ENCODE measurements at regions not wholly inside any gene's neighbourhood (a gene's known extent, or its start where the extent isn't known, plus 50 kb on each side); places are given as distances from the start of the nearest gene placed in this dataset.
A peak's percentile ranks its signal among the peaks of the same experiment; 100 is the strongest.

DNA sequence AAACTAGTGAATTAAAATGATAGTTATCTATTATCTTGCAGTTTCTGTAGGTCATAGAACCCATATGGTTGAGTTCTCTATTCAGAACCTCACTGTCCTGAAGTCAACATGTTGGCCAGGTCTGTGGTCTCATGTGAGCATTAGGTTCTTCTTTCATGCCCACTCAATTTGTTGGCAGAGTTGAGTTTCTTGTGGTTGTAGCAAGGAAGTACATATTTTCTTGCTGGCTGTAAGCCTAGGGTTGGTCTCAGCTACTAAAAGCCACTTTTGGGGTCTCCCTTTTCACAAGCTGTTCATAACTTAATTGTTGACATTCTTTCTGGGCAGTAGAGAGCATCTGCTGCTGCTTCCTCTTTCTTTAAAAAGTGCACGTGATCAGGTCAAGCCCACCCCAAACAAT is 1165.1 kb upstream of the NCAM2 start:
- peak; percentile 14 for DNase-seq (ENCODE audit: low read depth)
- H3K4me3 ChIP-seq (ENCODE audit: low read depth, low read length), result no peak overlapping the region
- TF ChIP-seq, protein P1, sequence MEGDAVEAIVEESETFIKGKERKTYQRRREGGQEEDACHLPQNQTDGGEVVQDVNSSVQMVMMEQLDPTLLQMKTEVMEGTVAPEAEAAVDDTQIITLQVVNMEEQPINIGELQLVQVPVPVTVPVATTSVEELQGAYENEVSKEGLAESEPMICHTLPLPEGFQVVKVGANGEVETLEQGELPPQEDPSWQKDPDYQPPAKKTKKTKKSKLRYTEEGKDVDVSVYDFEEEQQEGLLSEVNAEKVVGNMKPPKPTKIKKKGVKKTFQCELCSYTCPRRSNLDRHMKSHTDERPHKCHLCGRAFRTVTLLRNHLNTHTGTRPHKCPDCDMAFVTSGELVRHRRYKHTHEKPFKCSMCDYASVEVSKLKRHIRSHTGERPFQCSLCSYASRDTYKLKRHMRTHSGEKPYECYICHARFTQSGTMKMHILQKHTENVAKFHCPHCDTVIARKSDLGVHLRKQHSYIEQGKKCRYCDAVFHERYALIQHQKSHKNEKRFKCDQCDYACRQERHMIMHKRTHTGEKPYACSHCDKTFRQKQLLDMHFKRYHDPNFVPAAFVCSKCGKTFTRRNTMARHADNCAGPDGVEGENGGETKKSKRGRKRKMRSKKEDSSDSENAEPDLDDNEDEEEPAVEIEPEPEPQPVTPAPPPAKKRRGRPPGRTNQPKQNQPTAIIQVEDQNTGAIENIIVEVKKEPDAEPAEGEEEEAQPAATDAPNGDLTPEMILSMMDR (conservative IDR thresholded peaks at IDR 0.05; ENCODE audit: low read depth, low read length), result no peak

DNA sequence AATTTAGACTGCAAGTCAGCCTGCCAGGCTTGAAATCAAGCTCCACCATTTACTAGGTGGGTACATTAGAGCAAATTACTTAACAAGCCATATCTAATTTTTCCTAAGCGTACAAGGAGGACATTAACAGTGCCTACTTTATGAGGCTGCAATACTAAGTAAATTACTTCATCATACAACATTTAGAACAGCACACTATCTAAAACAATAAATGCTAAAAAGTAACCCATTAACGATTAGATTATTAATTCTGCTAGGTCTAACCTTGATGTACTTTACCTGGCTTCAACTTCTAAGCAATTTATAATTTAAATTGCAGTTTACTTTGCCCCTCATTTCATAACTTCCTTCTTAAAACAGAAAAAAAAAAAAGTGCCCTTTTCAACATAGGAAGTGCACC is 1155.6 kb upstream of the NCAM2 start:
- DNase-seq (ENCODE audit: low read depth), result no peak
- TF ChIP-seq, protein P1 (conservative IDR thresholded peaks at IDR 0.05; ENCODE audit: low read depth, low read length), result no peak
- no peak overlapping the region for H3K4me3 ChIP-seq (ENCODE audit: low read depth, low read length)

DNA sequence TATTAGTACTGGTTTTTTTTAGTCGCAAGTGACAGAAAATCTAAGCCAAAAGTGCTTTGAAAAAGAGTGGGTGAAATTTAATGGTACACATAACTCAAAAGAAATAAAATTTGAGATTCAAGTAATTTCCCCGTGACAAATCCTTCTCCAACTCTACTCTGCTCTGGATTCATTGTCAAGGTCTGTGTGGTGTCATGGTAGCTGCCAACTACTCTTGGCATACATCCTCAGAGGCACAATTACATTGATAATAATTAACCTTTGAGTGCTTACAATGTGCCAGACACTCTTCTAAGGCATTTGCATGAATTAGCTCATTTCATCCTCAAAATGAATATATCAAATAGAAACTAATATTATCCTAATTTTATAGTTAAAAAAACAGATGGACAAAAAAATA is 1153.9 kb upstream of the NCAM2 start:
- no peak overlapping the region for H3K4me3 ChIP-seq (ENCODE audit: low read depth, low read length)
- no peak for DNase-seq (ENCODE audit: low read depth)
- TF ChIP-seq, protein P1 (conservative IDR thresholded peaks at IDR 0.05; ENCODE audit: low read depth, low read length), result no peak

DNA sequence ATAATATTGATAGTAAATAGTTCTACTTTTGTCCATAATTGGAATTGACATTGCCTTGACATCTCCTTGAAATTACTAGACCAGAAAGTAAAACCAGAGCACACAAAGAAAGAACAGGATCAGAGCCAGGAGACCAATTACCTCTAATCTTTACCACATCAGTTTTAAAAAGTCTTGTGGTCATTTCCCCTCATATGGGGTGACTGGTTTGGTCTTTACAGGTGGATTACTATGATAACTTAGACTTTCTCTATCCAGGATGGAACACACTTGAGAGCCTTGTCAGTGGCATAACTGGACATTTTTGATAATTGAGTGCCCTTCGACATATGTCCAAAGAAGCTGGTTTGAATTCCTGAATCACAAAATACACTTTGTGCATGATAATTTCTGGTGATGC is 1148.1 kb upstream of the NCAM2 start:
- TF ChIP-seq, protein P1 (conservative IDR thresholded peaks at IDR 0.05; ENCODE audit: low read depth, low read length), result no peak
- DNase-seq (ENCODE audit: low read depth), result no peak

DNA sequence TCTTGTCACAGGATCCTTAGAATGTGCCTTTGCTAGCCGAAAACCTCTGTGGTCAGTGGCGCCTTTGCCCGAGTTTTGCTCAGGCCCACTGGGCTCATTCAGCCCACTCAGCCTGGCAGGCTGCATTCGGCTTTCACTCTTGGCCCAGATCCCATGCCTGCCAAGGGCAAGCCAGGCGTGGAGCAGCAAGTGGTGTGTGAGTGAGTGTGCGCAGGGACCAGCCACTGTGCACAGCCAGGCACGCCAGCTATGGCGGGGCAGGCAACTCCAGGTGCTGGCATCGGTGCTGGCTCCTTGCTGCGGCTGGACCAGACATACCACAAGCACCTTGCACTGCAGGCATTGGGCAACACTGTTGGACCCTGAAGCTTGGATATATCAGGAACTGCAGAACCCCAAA is 1145.1 kb upstream of the NCAM2 start:
- TF ChIP-seq, protein P1 (conservative IDR thresholded peaks at IDR 0.05; ENCODE audit: low read depth, low read length), result no peak
- no peak for DNase-seq (ENCODE audit: low read depth)
- H3K4me3 ChIP-seq (ENCODE audit: low read depth, low read length), result no peak overlapping the region

More for the DNA sequence above, 1148.1 kb upstream of the NCAM2 start:
- no peak overlapping the region for H3K4me3 ChIP-seq (ENCODE audit: low read depth, low read length)

DNA sequence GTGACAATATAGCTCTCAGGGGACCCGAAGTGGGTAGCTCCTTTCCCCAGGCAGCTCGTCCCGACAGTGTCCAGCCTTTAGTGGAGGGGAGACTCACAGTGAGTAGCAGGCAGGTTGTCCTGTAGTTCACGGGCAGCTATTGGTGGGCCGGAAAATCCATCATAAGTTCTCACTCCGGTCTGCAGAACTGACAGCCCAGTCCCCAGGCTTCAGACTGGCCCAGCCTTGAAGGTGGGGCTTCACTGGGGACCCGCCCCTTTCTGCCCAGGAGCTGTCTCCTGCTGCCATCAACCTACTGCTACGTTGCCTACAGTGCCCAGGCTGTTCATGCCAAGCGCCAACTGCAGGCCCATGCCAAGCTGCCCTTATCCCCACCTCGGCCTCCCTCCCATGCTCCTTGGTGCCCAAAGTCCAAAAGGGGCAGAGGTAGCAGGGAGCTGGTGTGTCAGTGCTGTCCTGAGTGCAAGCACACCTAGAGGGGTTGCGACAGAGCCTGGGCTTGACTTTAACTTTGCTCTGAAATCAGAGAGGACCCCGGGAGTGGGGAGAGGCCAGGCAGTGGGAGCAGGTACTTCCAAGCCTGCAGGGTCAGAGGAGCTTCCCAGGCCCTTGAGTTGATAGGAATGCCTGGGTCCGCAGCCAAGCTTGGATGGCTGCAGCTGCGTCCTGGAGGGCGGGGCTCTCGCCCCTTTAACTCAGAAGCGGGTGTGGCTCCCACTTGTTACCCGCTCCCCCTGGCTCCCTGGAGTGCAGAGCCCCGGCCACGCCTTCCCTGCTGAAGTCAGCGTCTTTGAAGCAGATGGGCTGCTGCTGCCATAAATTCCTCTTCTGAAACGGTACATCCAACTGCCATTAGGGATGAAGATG is 1144.3 kb upstream of the NCAM2 start:
- no peak overlapping the region for H3K4me3 ChIP-seq (ENCODE audit: low read depth, low read length)
- DNase-seq (ENCODE audit: low read depth), result no peak
- TF ChIP-seq, protein P1 (conservative IDR thresholded peaks at IDR 0.05; ENCODE audit: low read depth, low read length), result no peak

DNA sequence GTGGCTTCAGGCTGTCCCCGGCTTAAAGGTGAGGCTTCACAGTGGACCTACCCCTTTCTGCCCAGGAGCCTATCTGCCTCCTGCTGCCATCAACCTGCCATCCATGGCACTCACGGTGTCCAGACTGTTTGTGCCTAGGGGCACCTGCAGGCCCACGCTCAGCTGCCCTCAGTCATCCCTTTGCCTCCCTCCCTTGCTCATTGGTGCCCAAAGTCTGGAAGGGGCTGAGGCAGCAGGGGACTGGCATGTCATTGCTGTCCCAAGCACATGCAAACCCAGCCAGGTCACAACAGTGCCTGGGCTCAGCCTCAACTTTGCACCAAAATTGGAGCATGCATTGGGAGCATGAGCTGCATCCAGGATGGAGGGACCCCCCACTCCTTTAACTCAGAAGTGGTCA is 1142.7 kb upstream of the NCAM2 start:
- TF ChIP-seq, protein P1 (conservative IDR thresholded peaks at IDR 0.05; ENCODE audit: low read depth, low read length), result no peak
- no peak overlapping the region for H3K4me3 ChIP-seq (ENCODE audit: low read depth, low read length)
- no peak for DNase-seq (ENCODE audit: low read depth)
